ENCODE measurements at regions not wholly inside any gene's neighbourhood (a gene's known extent, or its start where the extent isn't known, plus 50 kb on each side); places are given as distances from the start of the nearest gene placed in this dataset.

GRCh38 chr2:172673056-172673683 is 62.5 kb upstream of the RAPGEF4 start (continued):
- TF ChIP-seq RERE (CRISPR knock-in tag; IDR thresholded peaks at IDR 0.05; ENCODE audit: borderline replicate concordance) (no peak), USF2 (CRISPR knock-in tag; IDR thresholded peaks at IDR 0.05) (peak; percentile 44; the same call in 1 of the 2 replicates), CLOCK (CRISPR knock-in tag; IDR thresholded peaks at IDR 0.05; ENCODE audit: borderline replicate concordance) (no peak)
